WTC11 (cell line): ENCODE measurements at regions not wholly inside any gene's neighbourhood (a gene's known extent, or its start where the extent isn't known, plus 50 kb on each side); places are given as distances from the start of the nearest gene placed in this dataset.

Experiments
- ATAC-seq: fragments of 200-7000 bp; cut with Tn5 transposase; 2 replicates; pipeline ENCODE4 v1.10.0; 2021; ENCODE audit warnings: mild to moderate bottlenecking, moderate library complexity
- CTCF ChIA-PET: fragments of 300-600 bp; sonication (Branson Sonifier 250); formaldehyde crosslinking; loops from one replicate; lab custom pipeline; 2021; ENCODE audit warnings: antibody characterized with exemption; lab: Charles Lee
- POLR2A ChIA-PET: fragments of 350-600 bp; sonication (Branson Sonifier 250); formaldehyde crosslinking; loops from one replicate; lab custom pipeline; 2021; ENCODE audit warnings: antibody characterized with exemption; lab: Charles Lee
- DNase-seq: peaks from one replicate; pipeline ENCODE4 v3.0.0; 2021; ENCODE audit warnings: low spot score
- H3K27ac Mint-ChIP-seq: 2 replicates; pipeline ENCODE4 v1.8.0; 2021; ENCODE audit warnings: mixed read lengths
- H3K27me3 Mint-ChIP-seq: 2 replicates; pipeline ENCODE4 v1.8.0; 2021; ENCODE audit warnings: low read depth, mild to moderate bottlenecking, moderate library complexity, mixed read lengths
- H3K36me3 Mint-ChIP-seq: 2 replicates; pipeline ENCODE4 v1.8.0; 2021; ENCODE audit warnings: mixed read lengths
- H3K4me1 Mint-ChIP-seq: 2 replicates; pipeline ENCODE4 v1.8.0; 2022; ENCODE audit warnings: mixed read lengths
- H3K4me3 Mint-ChIP-seq: 2 replicates; pipeline ENCODE4 v1.8.0; 2021; ENCODE audit warnings: mild to moderate bottlenecking, moderate library complexity, mixed read lengths
- H3K9me3 Mint-ChIP-seq: 2 replicates; pipeline ENCODE4 v1.8.0; 2021; ENCODE audit warnings: mixed read lengths
- IRF2 ChIP-seq: sonication (generic); formaldehyde crosslinking; IDR thresholded peaks from 2 replicates; pipeline ENCODE4 v1.8.0; 2022; ENCODE audit warnings: low read depth, missing genetic modification reagents, borderline replicate concordance
- JUN ChIP-seq: sonication (generic); formaldehyde crosslinking; IDR thresholded peaks from 2 replicates; pipeline ENCODE4 v1.8.0; 2023; ENCODE audit warnings: mild to moderate bottlenecking, missing genetic modification reagents
- NR2C2 ChIP-seq: sonication (generic); formaldehyde crosslinking; IDR thresholded peaks from 2 replicates; pipeline ENCODE4 v1.8.0; 2022; ENCODE audit warnings: mild to moderate bottlenecking, missing genetic modification reagents
- OVOL2 ChIP-seq: fragments of 250-450 bp; sonication (Bioruptor Pico); IDR thresholded peaks from 2 replicates; pipeline ENCODE4 v1.9.0; 2021; ENCODE audit warnings: mild to moderate bottlenecking, borderline replicate concordance
- RORB ChIP-seq: fragments of 250-450 bp; sonication (Bioruptor Pico); IDR thresholded peaks from 2 replicates; pipeline ENCODE4 v1.9.0; 2021; ENCODE audit warnings: mild to moderate bottlenecking
- ZNF317 ChIP-seq: sonication (generic); formaldehyde crosslinking; IDR thresholded peaks from 2 replicates; pipeline ENCODE4 v1.8.1; 2023; ENCODE audit warnings: low read depth, mild to moderate bottlenecking, moderate library complexity, missing genetic modification reagents, borderline replicate concordance
- TF ChIP-seq, protein P1 (sequence below): sonication (generic); formaldehyde crosslinking; IDR thresholded peaks from 2 replicates; pipeline ENCODE4 v1.8.1; 2023; ENCODE audit warnings: mild to moderate bottlenecking, missing genetic modification reagents
- TF ChIP-seq, protein P2 (sequence below): sonication (generic); formaldehyde crosslinking; IDR thresholded peaks from 2 replicates; pipeline ENCODE4 v1.8.1; 2023; ENCODE audit warnings: mild to moderate bottlenecking, missing genetic modification reagents, borderline replicate concordance
- TF ChIP-seq, protein P3 (sequence below): sonication (generic); formaldehyde crosslinking; IDR thresholded peaks from 2 replicates; pipeline ENCODE4 v1.8.0; 2022; ENCODE audit warnings: mild to moderate bottlenecking, missing genetic modification reagents
- TF ChIP-seq, protein P4 (sequence below): fragments of 200-600 bp; IDR thresholded peaks from 2 replicates; pipeline ENCODE4 v1.8.0; 2022; ENCODE audit warnings: antibody characterized with exemption
- TF ChIP-seq, protein P5 (sequence below): fragments of 250-450 bp; sonication (Bioruptor Pico); conservative IDR thresholded peaks from 2 replicates; pipeline ENCODE4 v1.9.0; 2021; ENCODE audit warnings: mild to moderate bottlenecking
- TF ChIP-seq, protein P6 (sequence below): sonication (generic); formaldehyde crosslinking; IDR thresholded peaks from 2 replicates; pipeline ENCODE4 v1.8.1; 2023; ENCODE audit warnings: mild to moderate bottlenecking, missing genetic modification reagents, moderate library complexity

DNA sequence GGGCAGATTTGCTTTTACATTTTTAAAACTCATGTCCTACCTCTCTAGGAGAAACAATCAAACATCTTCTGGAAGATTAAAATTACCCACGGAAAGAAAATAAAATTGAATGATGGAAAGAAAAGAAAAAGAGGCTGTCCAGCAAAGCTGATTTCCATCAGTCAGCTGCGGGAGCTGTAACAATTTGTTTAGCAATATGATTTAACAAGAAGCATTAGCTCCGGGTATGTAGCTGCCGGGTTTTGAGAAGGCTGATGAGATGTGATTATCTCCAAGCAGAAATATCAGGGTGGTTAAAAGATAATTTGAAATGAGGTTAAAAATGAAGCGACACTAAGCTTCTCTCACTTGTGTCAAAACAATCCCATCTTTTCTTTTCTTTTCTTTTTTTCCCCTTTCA, 608.9 kb upstream of the SALL1 start:
- ATAC-seq = no peak
- POLR2A ChIA-PET = no interaction called here
- TF ChIP-seq ZNF317 (CRISPR knock-in tag) (no peak), OVOL2 (CRISPR knock-in tag) (no peak)
- TF ChIP-seq, protein P1, sequence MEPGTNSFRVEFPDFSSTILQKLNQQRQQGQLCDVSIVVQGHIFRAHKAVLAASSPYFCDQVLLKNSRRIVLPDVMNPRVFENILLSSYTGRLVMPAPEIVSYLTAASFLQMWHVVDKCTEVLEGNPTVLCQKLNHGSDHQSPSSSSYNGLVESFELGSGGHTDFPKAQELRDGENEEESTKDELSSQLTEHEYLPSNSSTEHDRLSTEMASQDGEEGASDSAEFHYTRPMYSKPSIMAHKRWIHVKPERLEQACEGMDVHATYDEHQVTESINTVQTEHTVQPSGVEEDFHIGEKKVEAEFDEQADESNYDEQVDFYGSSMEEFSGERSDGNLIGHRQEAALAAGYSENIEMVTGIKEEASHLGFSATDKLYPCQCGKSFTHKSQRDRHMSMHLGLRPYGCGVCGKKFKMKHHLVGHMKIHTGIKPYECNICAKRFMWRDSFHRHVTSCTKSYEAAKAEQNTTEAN (CRISPR knock-in tag) = no peak
- TF ChIP-seq, protein P2, sequence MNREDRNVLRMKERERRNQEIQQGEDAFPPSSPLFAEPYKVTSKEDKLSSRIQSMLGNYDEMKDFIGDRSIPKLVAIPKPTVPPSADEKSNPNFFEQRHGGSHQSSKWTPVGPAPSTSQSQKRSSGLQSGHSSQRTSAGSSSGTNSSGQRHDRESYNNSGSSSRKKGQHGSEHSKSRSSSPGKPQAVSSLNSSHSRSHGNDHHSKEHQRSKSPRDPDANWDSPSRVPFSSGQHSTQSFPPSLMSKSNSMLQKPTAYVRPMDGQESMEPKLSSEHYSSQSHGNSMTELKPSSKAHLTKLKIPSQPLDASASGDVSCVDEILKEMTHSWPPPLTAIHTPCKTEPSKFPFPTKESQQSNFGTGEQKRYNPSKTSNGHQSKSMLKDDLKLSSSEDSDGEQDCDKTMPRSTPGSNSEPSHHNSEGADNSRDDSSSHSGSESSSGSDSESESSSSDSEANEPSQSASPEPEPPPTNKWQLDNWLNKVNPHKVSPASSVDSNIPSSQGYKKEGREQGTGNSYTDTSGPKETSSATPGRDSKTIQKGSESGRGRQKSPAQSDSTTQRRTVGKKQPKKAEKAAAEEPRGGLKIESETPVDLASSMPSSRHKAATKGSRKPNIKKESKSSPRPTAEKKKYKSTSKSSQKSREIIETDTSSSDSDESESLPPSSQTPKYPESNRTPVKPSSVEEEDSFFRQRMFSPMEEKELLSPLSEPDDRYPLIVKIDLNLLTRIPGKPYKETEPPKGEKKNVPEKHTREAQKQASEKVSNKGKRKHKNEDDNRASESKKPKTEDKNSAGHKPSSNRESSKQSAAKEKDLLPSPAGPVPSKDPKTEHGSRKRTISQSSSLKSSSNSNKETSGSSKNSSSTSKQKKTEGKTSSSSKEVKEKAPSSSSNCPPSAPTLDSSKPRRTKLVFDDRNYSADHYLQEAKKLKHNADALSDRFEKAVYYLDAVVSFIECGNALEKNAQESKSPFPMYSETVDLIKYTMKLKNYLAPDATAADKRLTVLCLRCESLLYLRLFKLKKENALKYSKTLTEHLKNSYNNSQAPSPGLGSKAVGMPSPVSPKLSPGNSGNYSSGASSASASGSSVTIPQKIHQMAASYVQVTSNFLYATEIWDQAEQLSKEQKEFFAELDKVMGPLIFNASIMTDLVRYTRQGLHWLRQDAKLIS (CRISPR knock-in tag) = no peak
- TF ChIP-seq, protein P3, sequence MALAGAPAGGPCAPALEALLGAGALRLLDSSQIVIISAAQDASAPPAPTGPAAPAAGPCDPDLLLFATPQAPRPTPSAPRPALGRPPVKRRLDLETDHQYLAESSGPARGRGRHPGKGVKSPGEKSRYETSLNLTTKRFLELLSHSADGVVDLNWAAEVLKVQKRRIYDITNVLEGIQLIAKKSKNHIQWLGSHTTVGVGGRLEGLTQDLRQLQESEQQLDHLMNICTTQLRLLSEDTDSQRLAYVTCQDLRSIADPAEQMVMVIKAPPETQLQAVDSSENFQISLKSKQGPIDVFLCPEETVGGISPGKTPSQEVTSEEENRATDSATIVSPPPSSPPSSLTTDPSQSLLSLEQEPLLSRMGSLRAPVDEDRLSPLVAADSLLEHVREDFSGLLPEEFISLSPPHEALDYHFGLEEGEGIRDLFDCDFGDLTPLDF (CRISPR knock-in tag) = no peak
- TF ChIP-seq, protein P4, sequence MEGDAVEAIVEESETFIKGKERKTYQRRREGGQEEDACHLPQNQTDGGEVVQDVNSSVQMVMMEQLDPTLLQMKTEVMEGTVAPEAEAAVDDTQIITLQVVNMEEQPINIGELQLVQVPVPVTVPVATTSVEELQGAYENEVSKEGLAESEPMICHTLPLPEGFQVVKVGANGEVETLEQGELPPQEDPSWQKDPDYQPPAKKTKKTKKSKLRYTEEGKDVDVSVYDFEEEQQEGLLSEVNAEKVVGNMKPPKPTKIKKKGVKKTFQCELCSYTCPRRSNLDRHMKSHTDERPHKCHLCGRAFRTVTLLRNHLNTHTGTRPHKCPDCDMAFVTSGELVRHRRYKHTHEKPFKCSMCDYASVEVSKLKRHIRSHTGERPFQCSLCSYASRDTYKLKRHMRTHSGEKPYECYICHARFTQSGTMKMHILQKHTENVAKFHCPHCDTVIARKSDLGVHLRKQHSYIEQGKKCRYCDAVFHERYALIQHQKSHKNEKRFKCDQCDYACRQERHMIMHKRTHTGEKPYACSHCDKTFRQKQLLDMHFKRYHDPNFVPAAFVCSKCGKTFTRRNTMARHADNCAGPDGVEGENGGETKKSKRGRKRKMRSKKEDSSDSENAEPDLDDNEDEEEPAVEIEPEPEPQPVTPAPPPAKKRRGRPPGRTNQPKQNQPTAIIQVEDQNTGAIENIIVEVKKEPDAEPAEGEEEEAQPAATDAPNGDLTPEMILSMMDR = no peak
- TF ChIP-seq, all 79 proteins: peak for 0
- DNase-seq = no peak
- no peak overlapping the region for H3K27ac Mint-ChIP-seq
- peaks cover 81% of the 10 kb centered on the region for H3K4me1 Mint-ChIP-seq
- H3K9me3 Mint-ChIP-seq = no peaks in the 10 kb centered on the region
- H3K27me3 Mint-ChIP-seq = no peaks in the 10 kb centered on the region; the same call in 1 of the 2 replicates
- CTCF ChIA-PET = interaction anchor here (0.8 kb wide), 1 partner anchor 405 kb away, joined by 3 read pairs; no protein-coding TSS in a partner anchor
- H3K36me3 Mint-ChIP-seq = no peaks in the 10 kb centered on the region
- no peak overlapping the region for H3K4me3 Mint-ChIP-seq

DNA sequence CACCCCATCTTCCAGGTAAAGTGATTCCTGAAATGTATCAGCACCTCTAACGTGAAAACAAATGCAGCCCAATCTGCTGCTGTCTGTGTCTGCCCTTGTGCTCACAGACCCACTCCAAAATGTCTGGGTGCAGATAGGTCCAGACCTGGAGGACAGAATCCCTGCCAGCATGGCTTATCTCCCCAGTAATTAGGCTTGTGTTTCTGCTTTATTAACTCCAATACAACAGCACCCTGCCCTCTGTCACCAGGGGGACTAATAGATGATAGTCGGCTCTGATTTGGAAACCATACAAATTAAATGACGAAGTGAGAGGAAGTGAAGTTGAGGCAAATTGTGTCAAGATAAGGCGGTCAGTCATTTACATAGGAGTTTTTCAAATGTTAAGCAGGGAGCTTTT, 608.3 kb upstream of the SALL1 start:
- ChIA-PET POLR2A (no interaction called here), CTCF (no interaction called here)
- ATAC-seq = no peak
- Mint-ChIP-seq H3K9me3 (no peaks in the 10 kb centered on the region), H3K36me3 (no peaks in the 10 kb centered on the region), H3K4me3 (no peak overlapping the region), H3K4me1 (peaks cover 87% of the 10 kb centered on the region), H3K27ac (no peak overlapping the region), H3K27me3 (no peaks in the 10 kb centered on the region; the same call in 1 of the 2 replicates)
- DNase-seq = no peak
- TF ChIP-seq RORB (CRISPR knock-in tag) (no peak), IRF2 (CRISPR knock-in tag) (no peak), JUN (CRISPR knock-in tag) (no peak), NR2C2 (no peak)
- TF ChIP-seq, protein P5, sequence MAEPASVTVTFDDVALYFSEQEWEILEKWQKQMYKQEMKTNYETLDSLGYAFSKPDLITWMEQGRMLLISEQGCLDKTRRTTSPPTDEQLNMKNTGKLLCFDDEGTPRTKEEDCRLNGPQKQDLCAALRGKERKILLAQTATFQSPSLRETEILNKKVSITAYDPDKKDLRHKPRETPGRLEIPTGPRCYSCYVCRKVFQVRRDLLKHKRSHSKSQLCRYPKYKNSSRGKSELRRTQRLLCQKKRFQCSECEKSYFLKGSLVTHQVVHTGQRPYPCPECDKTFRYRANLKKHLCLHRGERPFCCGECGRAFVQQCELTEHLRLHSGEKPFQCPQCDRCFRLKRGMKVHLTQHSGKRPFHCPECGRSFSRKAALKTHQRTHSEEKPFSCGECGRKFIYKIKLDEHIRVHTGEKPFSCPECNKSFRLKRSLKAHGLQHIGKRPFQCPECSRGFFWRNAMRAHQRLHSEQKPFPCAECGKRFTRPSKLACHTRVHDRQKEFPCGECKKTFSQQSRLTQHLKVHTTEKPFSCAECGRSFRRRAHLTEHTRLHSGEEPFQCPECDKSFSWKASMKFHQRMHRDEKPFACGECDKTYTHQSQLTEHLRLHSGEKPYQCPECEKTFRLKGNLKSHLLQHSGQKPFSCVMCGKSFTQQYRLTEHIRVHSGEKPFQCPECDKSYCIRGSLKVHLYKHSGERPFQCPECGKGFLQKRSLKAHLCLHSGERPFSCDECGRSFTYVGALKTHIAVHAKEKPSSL (CRISPR knock-in tag) = no peak
- TF ChIP-seq, protein P6, sequence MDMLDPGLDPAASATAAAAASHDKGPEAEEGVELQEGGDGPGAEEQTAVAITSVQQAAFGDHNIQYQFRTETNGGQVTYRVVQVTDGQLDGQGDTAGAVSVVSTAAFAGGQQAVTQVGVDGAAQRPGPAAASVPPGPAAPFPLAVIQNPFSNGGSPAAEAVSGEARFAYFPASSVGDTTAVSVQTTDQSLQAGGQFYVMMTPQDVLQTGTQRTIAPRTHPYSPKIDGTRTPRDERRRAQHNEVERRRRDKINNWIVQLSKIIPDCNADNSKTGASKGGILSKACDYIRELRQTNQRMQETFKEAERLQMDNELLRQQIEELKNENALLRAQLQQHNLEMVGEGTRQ (CRISPR knock-in tag) = no peak
